ENCODE measurements at regions not wholly inside any gene's neighbourhood (a gene's known extent, or its start where the extent isn't known, plus 50 kb on each side); places are given as distances from the start of the nearest gene placed in this dataset.

DNA sequence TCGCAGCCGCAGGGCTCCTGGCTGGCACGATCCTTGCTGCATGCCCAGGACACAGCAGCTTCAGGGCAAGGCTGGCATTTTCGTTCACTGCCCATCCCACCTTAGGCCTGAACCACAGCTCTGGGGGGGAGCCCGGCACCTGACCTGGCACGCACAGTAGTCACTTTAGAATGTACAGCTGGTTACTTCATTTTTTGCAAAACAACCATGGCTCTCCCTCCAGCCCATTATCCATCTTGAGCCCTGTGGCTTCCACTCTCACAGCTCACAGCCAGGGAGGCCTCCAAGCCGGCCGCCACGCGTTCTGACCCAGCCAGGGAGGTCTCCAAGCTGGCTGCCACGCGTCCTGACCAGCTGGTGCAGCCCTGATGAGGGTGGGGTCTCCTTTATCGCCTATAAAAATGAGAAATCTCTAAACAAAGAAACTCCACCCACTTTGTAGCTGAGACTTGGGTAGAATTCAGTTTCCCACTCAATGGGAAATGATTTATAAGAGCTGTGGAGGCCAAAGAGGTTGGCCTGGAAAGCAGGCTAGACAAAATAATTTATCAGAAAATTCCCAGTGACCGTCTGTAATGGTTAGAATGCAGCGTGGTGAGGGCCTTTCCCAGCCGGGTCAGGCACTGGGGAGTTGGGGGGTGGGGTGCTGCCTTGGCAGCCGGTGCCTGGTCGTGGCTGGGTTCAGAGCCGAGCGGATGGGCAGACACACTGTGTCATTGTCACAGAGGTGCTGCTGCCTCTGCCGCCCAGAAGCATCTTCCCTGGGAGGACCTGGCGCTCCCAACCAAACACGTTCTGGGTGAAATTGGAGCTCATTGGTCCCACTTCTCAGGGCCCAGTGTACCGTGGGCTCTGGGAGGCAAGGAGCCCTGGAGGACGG lies 54.6 kb upstream of the ACTRT2 start:
- DNase-seq (ENCODE audit: low spot score) = no peak
- Histone ChIP-seq H3K79me2 (ENCODE audit: insufficient read depth, low read depth, low read length) (no peaks in the 10 kb centered on the region), H3K9me3 (ENCODE audit: low read length) (no peaks in the 10 kb centered on the region), H3K36me3 (ENCODE audit: insufficient read depth, low read length) (no peaks in the 10 kb centered on the region), H3K27ac (ENCODE audit: low read depth, low read length, poor library complexity, severe bottlenecking) (no peak overlapping the region), H3K4me1 (ENCODE audit: insufficient read depth, low read length, poor library complexity, severe bottlenecking) (no peaks in the 10 kb centered on the region), H3K9me2 (ENCODE audit: insufficient read depth, low read length) (no peaks in the 10 kb centered on the region), H3K4me2 (ENCODE audit: low read length) (no peak overlapping the region), H4K20me1 (ENCODE audit: insufficient read depth, low read length) (no peaks in the 10 kb centered on the region), H2AFZ (ENCODE audit: low read length) (no peak overlapping the region), H3K4me3 (ENCODE audit: low read depth, low read length, poor library complexity, severe bottlenecking) (no peak overlapping the region)
- intact Hi-C loops (cut with micrococcal nuclease; ENCODE audit: unreplicated experiment) = no loop called here
- POLR2A ChIA-PET = no interaction called here
- no TSS peak for BruUV-seq (replicated peaks)
- no peak for TF ChIP-seq EZH2phosphoT487 (IDR thresholded peaks at IDR 0.05; ENCODE audit: borderline replicate concordance, low read depth, low read length)
- TF ChIP-seq CTCF (conservative IDR thresholded peaks at IDR 0.05; ENCODE audit: low read length) = no peak
- CTCF ChIA-PET (ENCODE audit: unreplicated experiment) = no interaction called here

- Histone ChIP-seq H4K20me1 (ENCODE audit: insufficient read depth, low read length) (no peaks in the 10 kb centered on the region), H3K36me3 (ENCODE audit: insufficient read depth, low read length) (no peaks in the 10 kb centered on the region), H3K4me2 (ENCODE audit: low read length) (no peak overlapping the region), H3K9me3 (ENCODE audit: low read length) (no peaks in the 10 kb centered on the region), H3K9me2 (ENCODE audit: insufficient read depth, low read length) (no peaks in the 10 kb centered on the region), H3K27ac (ENCODE audit: low read depth, low read length, poor library complexity, severe bottlenecking) (no peak overlapping the region), H3K79me2 (ENCODE audit: insufficient read depth, low read depth, low read length) (no peaks in the 10 kb centered on the region), H3K4me3 (ENCODE audit: low read depth, low read length, poor library complexity, severe bottlenecking) (no peak overlapping the region), H2AFZ (ENCODE audit: low read length) (no peak overlapping the region), H3K4me1 (ENCODE audit: insufficient read depth, low read length, poor library complexity, severe bottlenecking) (no peaks in the 10 kb centered on the region)
- TF ChIP-seq EZH2phosphoT487 (IDR thresholded peaks at IDR 0.05; ENCODE audit: borderline replicate concordance, low read depth, low read length) = no peak
- DNase-seq (ENCODE audit: low spot score) = no peak
- ChIA-PET POLR2A (no interaction called here), CTCF (ENCODE audit: unreplicated experiment) (no interaction called here)
- BruUV-seq (replicated peaks) = no TSS peak
- intact Hi-C loops (cut with micrococcal nuclease; ENCODE audit: unreplicated experiment) = no loop called here
Observed at GRCh38 chr1:2967329-2967725, 53.9 kb upstream of the ACTRT2 start.

- CTCF ChIA-PET (ENCODE audit: unreplicated experiment) = no interaction called here
- intact Hi-C loops (cut with micrococcal nuclease; ENCODE audit: unreplicated experiment) = no loop called here
Observed at GRCh38 chr1:2967881-2968280, 53.4 kb upstream of the ACTRT2 start.

More at GRCh38 chr1:2967881-2968280, 53.4 kb upstream of the ACTRT2 start:
- BruUV-seq (replicated peaks) = no TSS peak
- no peaks in the 10 kb centered on the region for H3K4me1 ChIP-seq (ENCODE audit: insufficient read depth, low read length, poor library complexity, severe bottlenecking)
- no peaks in the 10 kb centered on the region for H4K20me1 ChIP-seq (ENCODE audit: insufficient read depth, low read length)
- H3K36me3 ChIP-seq (ENCODE audit: insufficient read depth, low read length) = no peaks in the 10 kb centered on the region
- POLR2A ChIA-PET = no interaction called here
- H3K27ac ChIP-seq (ENCODE audit: low read depth, low read length, poor library complexity, severe bottlenecking) = no peak overlapping the region
- no peaks in the 10 kb centered on the region for H3K9me3 ChIP-seq (ENCODE audit: low read length)
- no peak for DNase-seq (ENCODE audit: low spot score)
- H3K79me2 ChIP-seq (ENCODE audit: insufficient read depth, low read depth, low read length) = no peaks in the 10 kb centered on the region
- no peak overlapping the region for H3K4me3 ChIP-seq (ENCODE audit: low read depth, low read length, poor library complexity, severe bottlenecking)
- H3K4me2 ChIP-seq (ENCODE audit: low read length) = no peak overlapping the region
- TF ChIP-seq EZH2phosphoT487 (IDR thresholded peaks at IDR 0.05; ENCODE audit: borderline replicate concordance, low read depth, low read length) (no peak), CTCF (conservative IDR thresholded peaks at IDR 0.05; ENCODE audit: low read length) (no peak)
- H3K9me2 ChIP-seq (ENCODE audit: insufficient read depth, low read length) = no peaks in the 10 kb centered on the region
- H2AFZ ChIP-seq (ENCODE audit: low read length) = no peak overlapping the region
